ENCODE measurements at regions not wholly inside any gene's neighbourhood (a gene's known extent, or its start where the extent isn't known, plus 50 kb on each side); places are given as distances from the start of the nearest gene placed in this dataset.

DNA sequence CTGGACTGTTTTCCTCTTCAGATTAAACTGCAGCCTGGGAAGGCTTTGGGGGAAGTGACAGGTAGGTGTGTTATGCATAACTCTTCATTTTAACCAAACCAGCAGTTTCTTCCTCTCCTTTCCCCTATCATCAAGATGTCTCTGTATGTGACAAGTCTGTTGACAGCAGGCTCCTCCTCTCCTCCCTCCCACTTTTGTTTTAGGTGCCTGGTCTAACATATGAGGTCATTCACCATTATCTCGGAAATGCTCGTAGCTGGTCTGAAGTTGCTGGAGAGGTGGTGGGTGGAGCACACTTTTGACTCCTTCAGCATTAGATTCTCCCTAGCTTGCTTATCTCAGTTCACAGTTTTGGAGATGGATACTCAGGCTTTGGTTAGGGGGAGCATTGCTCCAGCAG is 571.0 kb upstream of the EEF2KMT start:
- DNase-seq: no peak

DNA sequence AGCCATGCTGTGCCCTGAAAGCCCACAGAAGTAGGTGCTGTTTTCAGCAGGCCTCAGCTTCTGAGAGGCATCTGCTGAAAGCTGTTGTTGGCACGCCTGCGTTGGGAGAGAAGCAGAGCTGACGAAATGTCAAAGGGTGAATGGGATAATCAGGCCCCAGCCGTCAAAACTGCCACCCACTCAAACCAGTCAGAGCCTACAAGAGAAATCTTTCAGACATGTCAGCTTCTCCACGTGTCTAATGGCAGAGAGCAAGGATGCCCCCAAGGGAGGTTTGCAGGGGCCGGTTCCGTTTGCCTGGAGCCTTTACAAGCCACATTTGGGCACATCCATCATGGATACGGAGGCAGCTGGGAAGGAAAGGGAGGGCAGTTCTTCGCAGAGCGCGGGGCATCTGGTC is 568.2 kb upstream of the EEF2KMT start:
- Histone ChIP-seq H3K4me3 (no peak overlapping the region), H3K27me3 (replicated peaks in 1 of 7) (no peaks in the 10 kb centered on the region), H3K9me3 (peaks cover 0 to 9% (median 0%) of the 10 kb centered on the region in 8 donors), H3K27ac (no peak overlapping the region), H3K4me1 (no peaks in the 10 kb centered on the region), H3K36me3 (no peaks in the 10 kb centered on the region)
- WGBS, 5 donors: 50 to 73% (median 60%) methylated on average over 11 of the region's 11 CpGs
- no peak for DNase-seq
- intact Hi-C loops (cut with DNase I; ENCODE audit: low total_unique reads): no loop called here
- TF ChIP-seq POLR2AphosphoS5 (IDR thresholded peaks at IDR 0.05) (no peak), POLR2A (IDR thresholded peaks at IDR 0.05) (no peak)
- TF ChIP-seq, protein P1, sequence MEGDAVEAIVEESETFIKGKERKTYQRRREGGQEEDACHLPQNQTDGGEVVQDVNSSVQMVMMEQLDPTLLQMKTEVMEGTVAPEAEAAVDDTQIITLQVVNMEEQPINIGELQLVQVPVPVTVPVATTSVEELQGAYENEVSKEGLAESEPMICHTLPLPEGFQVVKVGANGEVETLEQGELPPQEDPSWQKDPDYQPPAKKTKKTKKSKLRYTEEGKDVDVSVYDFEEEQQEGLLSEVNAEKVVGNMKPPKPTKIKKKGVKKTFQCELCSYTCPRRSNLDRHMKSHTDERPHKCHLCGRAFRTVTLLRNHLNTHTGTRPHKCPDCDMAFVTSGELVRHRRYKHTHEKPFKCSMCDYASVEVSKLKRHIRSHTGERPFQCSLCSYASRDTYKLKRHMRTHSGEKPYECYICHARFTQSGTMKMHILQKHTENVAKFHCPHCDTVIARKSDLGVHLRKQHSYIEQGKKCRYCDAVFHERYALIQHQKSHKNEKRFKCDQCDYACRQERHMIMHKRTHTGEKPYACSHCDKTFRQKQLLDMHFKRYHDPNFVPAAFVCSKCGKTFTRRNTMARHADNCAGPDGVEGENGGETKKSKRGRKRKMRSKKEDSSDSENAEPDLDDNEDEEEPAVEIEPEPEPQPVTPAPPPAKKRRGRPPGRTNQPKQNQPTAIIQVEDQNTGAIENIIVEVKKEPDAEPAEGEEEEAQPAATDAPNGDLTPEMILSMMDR (IDR thresholded peaks at IDR 0.05 in 8 of 11, conservative IDR thresholded peaks at IDR 0.05 in 3 of 11): no peak

More for the DNA sequence above, 571.0 kb upstream of the EEF2KMT start:
- Histone ChIP-seq H3K27me3 (replicated peaks in 1 of 7) (no peaks in the 10 kb centered on the region), H3K9me3 (peaks cover 0 to 9% (median 0%) of the 10 kb centered on the region in 8 donors), H3K4me1 (no peaks in the 10 kb centered on the region), H3K27ac (no peak overlapping the region), H3K36me3 (no peaks in the 10 kb centered on the region), H3K4me3 (no peak overlapping the region)
- 23 to 54% (median 32%) methylated on average over 2 of the region's 2 CpGs for WGBS, 5 donors
- TF ChIP-seq, protein P1 (IDR thresholded peaks at IDR 0.05 in 8 of 11, conservative IDR thresholded peaks at IDR 0.05 in 3 of 11): no peak
- no peak for TF ChIP-seq POLR2A (IDR thresholded peaks at IDR 0.05)
- TF ChIP-seq POLR2AphosphoS5 (IDR thresholded peaks at IDR 0.05): no peak
- intact Hi-C loops (cut with DNase I; ENCODE audit: low total_unique reads): no loop called here

DNA sequence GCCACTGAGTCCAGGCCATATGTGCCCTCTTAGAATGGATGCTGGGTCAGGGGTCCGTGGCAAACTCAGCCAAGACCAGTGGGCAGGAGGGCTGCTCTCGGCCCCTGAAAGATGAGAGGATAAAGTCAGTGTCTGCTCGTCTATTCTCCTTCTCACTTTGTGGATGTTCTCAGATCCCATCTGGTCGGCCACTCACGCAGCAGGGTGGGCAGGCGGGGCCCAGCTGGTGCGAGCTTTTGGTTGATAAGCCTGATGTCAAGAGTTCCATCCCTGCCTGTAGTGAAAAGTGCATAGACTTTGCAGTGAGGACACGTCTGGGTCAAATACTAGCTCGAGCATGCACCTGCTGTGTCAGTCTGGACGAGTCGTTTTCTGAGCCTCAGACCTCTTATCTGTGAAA is 556.2 kb upstream of the EEF2KMT start:
- no peaks in the 10 kb centered on the region for H3K36me3 ChIP-seq
- no peak overlapping the region for H3K4me3 ChIP-seq
- peaks cover 0 to 16% (median 0%) of the 10 kb centered on the region in 7 donors for H3K27me3 ChIP-seq (replicated peaks in 1 of 7)
- no peaks in the 10 kb centered on the region for H3K4me1 ChIP-seq
- intact Hi-C loops (cut with DNase I; ENCODE audit: low total_unique reads): no loop called here
- WGBS, 5 donors: 66 to 80% (median 69%) methylated on average over 11 of the region's 11 CpGs
- no peak for DNase-seq
- no peak overlapping the region for H3K27ac ChIP-seq
- TF ChIP-seq, protein P1 (IDR thresholded peaks at IDR 0.05 in 8 of 11, conservative IDR thresholded peaks at IDR 0.05 in 3 of 11): no peak
- TF ChIP-seq POLR2A (IDR thresholded peaks at IDR 0.05): no peak
- TF ChIP-seq POLR2AphosphoS5 (IDR thresholded peaks at IDR 0.05): no peak
- H3K9me3 ChIP-seq: peaks cover 0 to 17% (median 3%) of the 10 kb centered on the region in 8 donors

DNA sequence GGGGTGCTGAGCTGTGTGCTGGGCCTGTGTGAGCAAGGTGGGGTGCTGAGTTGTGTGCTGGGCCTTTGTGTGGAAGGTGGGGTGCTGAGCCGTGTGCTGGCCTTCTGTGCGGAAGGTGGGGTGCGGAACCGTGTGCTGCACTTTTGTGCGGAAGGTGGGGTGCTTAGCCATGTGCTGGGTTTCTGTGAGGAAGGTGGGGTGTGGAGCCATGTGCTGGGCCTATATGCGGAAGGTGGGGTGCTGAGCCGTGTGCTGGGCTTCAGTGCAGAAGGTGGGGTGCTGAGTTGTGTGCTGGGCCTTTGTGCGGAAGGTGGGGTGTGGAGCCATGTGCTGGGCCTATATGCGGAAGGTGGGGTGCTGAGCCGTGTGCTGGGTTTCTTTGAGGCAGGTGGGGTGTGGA is 555.4 kb upstream of the EEF2KMT start:
- H3K4me3 ChIP-seq: no peak overlapping the region
- peaks cover 0 to 16% (median 0%) of the 10 kb centered on the region in 7 donors for H3K27me3 ChIP-seq (replicated peaks in 1 of 7)
- no peaks in the 10 kb centered on the region for H3K36me3 ChIP-seq
- WGBS, 5 donors: 86 to 94% (median 91%) methylated on average over 10 of the region's 10 CpGs
- no peak for DNase-seq
- H3K27ac ChIP-seq: no peak overlapping the region
- no peaks in the 10 kb centered on the region for H3K4me1 ChIP-seq
- intact Hi-C loops (cut with DNase I; ENCODE audit: low total_unique reads): no loop called here
- TF ChIP-seq, protein P1 (IDR thresholded peaks at IDR 0.05 in 8 of 11, conservative IDR thresholded peaks at IDR 0.05 in 3 of 11): no peak
- TF ChIP-seq POLR2AphosphoS5 (IDR thresholded peaks at IDR 0.05) (no peak), POLR2A (IDR thresholded peaks at IDR 0.05) (no peak)
- H3K9me3 ChIP-seq: peaks cover 0 to 12% (median under 1%) of the 10 kb centered on the region in 8 donors
